ENCODE measurements at regions not wholly inside any gene's neighbourhood (a gene's known extent, or its start where the extent isn't known, plus 50 kb on each side); places are given as distances from the start of the nearest gene placed in this dataset.

DNA sequence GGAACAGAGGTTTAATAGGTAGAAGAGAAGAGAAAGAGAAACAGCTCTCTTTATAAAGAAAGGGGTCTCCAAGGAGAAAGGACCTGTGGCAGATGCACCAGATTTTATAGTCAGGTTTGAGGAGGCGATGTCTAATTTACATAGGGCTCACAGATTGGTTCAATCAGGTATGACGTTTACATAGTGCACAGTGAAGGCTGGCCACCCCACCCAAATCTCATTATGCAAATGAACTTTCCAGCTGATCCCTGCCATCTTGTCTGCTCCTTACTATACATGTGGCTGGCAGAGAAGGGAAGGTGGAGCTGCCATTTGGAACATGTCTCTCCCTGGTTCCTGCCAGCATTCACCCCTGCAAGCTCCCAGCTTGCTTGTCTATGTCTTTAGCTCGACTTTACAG lies 557.8 kb downstream of the SUCLG1 start:
- Histone ChIP-seq H3K36me3 (ENCODE audit: insufficient read depth, low read length) (no peaks in the 10 kb centered on the region), H3K9me3 (ENCODE audit: control insufficient read depth in 1 of 2, insufficient read depth in 1 of 2, low read length in 2 of 2) (no peaks in the 10 kb centered on the region), H3K4me1 (ENCODE audit: insufficient read depth, low read length) (no peaks in the 10 kb centered on the region), H3K27ac (ENCODE audit: low read depth in 1 of 2, low read length in 2 of 2) (no peak overlapping the region), H3K4me3 (ENCODE audit: low read length) (no peak overlapping the region), H3K27me3 (ENCODE audit: control insufficient read depth in 1 of 2, insufficient read depth in 2 of 2, low read length in 2 of 2) (no peaks in the 10 kb centered on the region)
- no peaks in the 10 kb centered on the region for H3K27me3 Mint-ChIP-seq
- H3K9me3 Mint-ChIP-seq, result no peaks in the 10 kb centered on the region
- H3K36me3 Mint-ChIP-seq (ENCODE audit: low read depth), result no peaks in the 10 kb centered on the region
- DNase-seq, result no peak
- TF ChIP-seq, protein P1, sequence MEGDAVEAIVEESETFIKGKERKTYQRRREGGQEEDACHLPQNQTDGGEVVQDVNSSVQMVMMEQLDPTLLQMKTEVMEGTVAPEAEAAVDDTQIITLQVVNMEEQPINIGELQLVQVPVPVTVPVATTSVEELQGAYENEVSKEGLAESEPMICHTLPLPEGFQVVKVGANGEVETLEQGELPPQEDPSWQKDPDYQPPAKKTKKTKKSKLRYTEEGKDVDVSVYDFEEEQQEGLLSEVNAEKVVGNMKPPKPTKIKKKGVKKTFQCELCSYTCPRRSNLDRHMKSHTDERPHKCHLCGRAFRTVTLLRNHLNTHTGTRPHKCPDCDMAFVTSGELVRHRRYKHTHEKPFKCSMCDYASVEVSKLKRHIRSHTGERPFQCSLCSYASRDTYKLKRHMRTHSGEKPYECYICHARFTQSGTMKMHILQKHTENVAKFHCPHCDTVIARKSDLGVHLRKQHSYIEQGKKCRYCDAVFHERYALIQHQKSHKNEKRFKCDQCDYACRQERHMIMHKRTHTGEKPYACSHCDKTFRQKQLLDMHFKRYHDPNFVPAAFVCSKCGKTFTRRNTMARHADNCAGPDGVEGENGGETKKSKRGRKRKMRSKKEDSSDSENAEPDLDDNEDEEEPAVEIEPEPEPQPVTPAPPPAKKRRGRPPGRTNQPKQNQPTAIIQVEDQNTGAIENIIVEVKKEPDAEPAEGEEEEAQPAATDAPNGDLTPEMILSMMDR (IDR thresholded peaks at IDR 0.05), result no peak
- ATAC-seq (ENCODE audit: poor library complexity), result no peak
- intact Hi-C loops (cut with DNase I, micrococcal nuclease), result no loop called here
- no peaks in the 10 kb centered on the region for H3K4me1 Mint-ChIP-seq (ENCODE audit: low read depth)
- ChIA-PET POLR2A (no interaction called here), CTCF (no interaction called here)
- no peak overlapping the region for H3K4me3 Mint-ChIP-seq
- no peak overlapping the region for H3K27ac Mint-ChIP-seq

DNA sequence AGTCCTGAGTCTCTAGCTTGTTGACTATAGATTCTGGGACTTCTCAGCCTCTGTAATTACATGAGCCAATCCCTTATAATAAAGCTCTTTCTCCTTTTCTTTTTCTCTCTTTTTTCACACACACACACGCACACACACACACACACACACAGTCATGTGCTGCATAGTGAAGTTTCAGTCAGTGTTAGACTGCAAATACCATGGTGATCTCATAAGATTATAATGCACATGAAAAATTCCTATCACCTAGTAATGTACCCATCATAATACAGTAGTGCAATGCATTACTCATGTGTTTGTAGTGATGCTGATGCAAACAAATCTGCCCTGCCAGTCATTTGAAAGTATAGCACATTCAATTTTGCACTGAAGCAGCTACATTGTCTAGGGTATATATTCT lies 558.2 kb downstream of the SUCLG1 start:
- Mint-ChIP-seq H3K27me3 (peaks cover under 1% of the 10 kb centered on the region), H3K4me3 (no peak overlapping the region), H3K9me3 (no peaks in the 10 kb centered on the region), H3K27ac (no peak overlapping the region), H3K4me1 (ENCODE audit: low read depth) (no peaks in the 10 kb centered on the region), H3K36me3 (ENCODE audit: low read depth) (no peaks in the 10 kb centered on the region)
- TF ChIP-seq, protein P1 (IDR thresholded peaks at IDR 0.05), result no peak
- DNase-seq, result no peak
- H3K4me1 ChIP-seq (ENCODE audit: insufficient read depth, low read length), result no peaks in the 10 kb centered on the region
- no peaks in the 10 kb centered on the region for H3K36me3 ChIP-seq (ENCODE audit: insufficient read depth, low read length)
- no peaks in the 10 kb centered on the region for H3K27me3 ChIP-seq (ENCODE audit: control insufficient read depth in 1 of 2, insufficient read depth in 2 of 2, low read length in 2 of 2)
- H3K4me3 ChIP-seq (ENCODE audit: low read length), result no peak overlapping the region
- H3K27ac ChIP-seq (ENCODE audit: low read depth in 1 of 2, low read length in 2 of 2), result no peak overlapping the region
- intact Hi-C loops (cut with DNase I, micrococcal nuclease), result no loop called here
- POLR2A ChIA-PET, result no interaction called here
- no peak for ATAC-seq (ENCODE audit: poor library complexity)
- H3K9me3 ChIP-seq (ENCODE audit: control insufficient read depth in 1 of 2, insufficient read depth in 1 of 2, low read length in 2 of 2), result no peaks in the 10 kb centered on the region
- CTCF ChIA-PET, result no interaction called here

GRCh38 chr2:83899271-83899670 lies 559.8 kb downstream of the SUCLG1 start:
- no peaks in the 10 kb centered on the region for H3K36me3 ChIP-seq (ENCODE audit: insufficient read depth, low read length)
- no peaks in the 10 kb centered on the region for H3K27me3 ChIP-seq (ENCODE audit: control insufficient read depth in 1 of 2, insufficient read depth in 2 of 2, low read length in 2 of 2)
- H3K27ac ChIP-seq (ENCODE audit: low read depth in 1 of 2, low read length in 2 of 2), result no peak overlapping the region
- no peaks in the 10 kb centered on the region for H3K4me1 Mint-ChIP-seq (ENCODE audit: low read depth)
- peaks cover 10% of the 10 kb centered on the region for H3K27me3 Mint-ChIP-seq
- no peaks in the 10 kb centered on the region for H3K9me3 Mint-ChIP-seq
- no peak for ATAC-seq (ENCODE audit: poor library complexity)
- H3K4me1 ChIP-seq (ENCODE audit: insufficient read depth, low read length), result no peaks in the 10 kb centered on the region
- no peak overlapping the region for H3K4me3 Mint-ChIP-seq
- no peaks in the 10 kb centered on the region for H3K36me3 Mint-ChIP-seq (ENCODE audit: low read depth)
- CTCF ChIA-PET, result no interaction called here
- DNase-seq, result no peak
- intact Hi-C loops (cut with DNase I, micrococcal nuclease), result no loop called here
- no peaks in the 10 kb centered on the region for H3K9me3 ChIP-seq (ENCODE audit: control insufficient read depth in 1 of 2, insufficient read depth in 1 of 2, low read length in 2 of 2)
- H3K4me3 ChIP-seq (ENCODE audit: low read length), result no peak overlapping the region
- TF ChIP-seq, protein P1 (IDR thresholded peaks at IDR 0.05), result no peak
- no peak overlapping the region for H3K27ac Mint-ChIP-seq
- POLR2A ChIA-PET, result no interaction called here
